HFFc6 (cell line): ENCODE measurements at regions not wholly inside any gene's neighbourhood (a gene's known extent, or its start where the extent isn't known, plus 50 kb on each side); places are given as distances from the start of the nearest gene placed in this dataset.
A peak's percentile ranks its signal among the peaks of the same experiment; 100 is the strongest.

Experiments
- DNase-seq: peaks from one replicate; pipeline ENCODE4 v3.0.0-alpha.2; 2018
- H3K27ac Mint-ChIP-seq: 2 replicates; pipeline ENCODE4 v1.8.0; 2020; ENCODE audit warnings: mild to moderate bottlenecking, mixed read lengths
- H3K27me3 Mint-ChIP-seq: 2 replicates; pipeline ENCODE4 v1.8.0; 2021; ENCODE audit warnings: mild to moderate bottlenecking, moderate library complexity, mixed read lengths; ENCODE audit not compliant: insufficient read depth
- H3K36me3 Mint-ChIP-seq: 2 replicates; pipeline ENCODE4 v1.8.0; 2021; ENCODE audit warnings: low read depth, mixed read lengths
- H3K4me1 Mint-ChIP-seq: 2 replicates; pipeline ENCODE4 v1.8.0; 2020; ENCODE audit warnings: low read depth, mixed read lengths
- H3K4me3 Mint-ChIP-seq: 2 replicates; pipeline ENCODE4 v1.8.0; 2020; ENCODE audit warnings: mild to moderate bottlenecking, moderate library complexity, mixed read lengths
- H3K9me3 Mint-ChIP-seq: 2 replicates; pipeline ENCODE4 v1.8.0; 2020; ENCODE audit warnings: mild to moderate bottlenecking, mixed read lengths
- CTCF ChIP-seq: fragments of 200-600 bp; sonication (generic); IDR thresholded peaks from 2 replicates; pipeline ENCODE4 v1.5.0; 2021; ENCODE audit warnings: antibody characterized with exemption, mild to moderate bottlenecking

DNA sequence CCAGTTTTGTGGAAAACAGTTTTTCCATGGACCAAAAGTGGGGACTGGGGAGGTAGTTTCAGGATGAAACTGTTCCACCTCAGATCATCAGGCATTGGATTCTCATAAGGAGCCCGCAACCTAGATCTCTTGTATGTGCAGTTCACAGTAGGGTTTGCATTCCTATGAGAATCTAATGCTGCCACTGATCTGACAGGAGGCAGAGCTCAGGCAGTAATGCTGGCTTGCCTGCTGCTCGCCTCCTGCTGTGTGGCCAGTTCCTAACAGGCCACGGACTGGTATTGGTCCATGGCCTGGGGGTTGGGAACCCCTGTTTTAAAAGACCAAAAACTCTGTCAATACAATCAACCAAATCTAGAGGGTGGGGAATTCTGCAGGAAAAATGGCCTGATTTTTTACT, 100.0 kb upstream of the EOLA2 start:
- H3K27me3 Mint-ChIP-seq, result no peaks in the 10 kb centered on the region
- TF ChIP-seq CTCF, result no peak
- H3K36me3 Mint-ChIP-seq, result peaks cover 9% of the 10 kb centered on the region

DNA sequence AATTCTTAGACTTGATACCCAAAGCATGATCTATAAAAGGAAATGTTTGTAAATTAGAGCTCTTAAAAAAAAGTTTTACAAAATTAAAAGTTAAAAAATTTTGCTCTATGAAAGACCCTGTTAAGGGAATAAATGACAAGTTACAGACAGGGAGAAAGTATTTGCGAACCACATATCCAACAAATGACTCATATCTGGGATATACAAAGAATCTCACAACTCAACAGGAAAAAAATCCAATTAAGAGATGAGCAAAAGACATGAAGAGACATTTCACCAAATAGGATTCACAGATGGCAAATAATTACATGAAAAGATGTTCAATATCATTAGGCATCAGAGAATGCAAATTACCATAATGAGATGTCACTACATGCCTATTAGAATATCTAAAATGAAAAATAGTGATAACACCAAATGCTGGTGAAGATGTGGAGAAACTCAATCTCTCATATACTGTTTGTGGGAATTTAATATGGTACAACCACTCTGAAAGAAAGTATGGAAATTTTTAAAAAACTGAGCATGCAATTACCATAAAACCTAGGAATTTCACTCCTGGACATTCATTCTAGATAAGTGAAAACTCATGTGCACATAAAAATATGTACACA, 100.8 kb upstream of the EOLA2 start:
- Mint-ChIP-seq H3K36me3 (peaks cover 9% of the 10 kb centered on the region), H3K4me1 (peaks cover 50% of the 10 kb centered on the region), H3K27me3 (no peaks in the 10 kb centered on the region), H3K4me3 (no peak overlapping the region), H3K27ac (no peak overlapping the region; the same call in 1 of the 2 replicates), H3K9me3 (no peaks in the 10 kb centered on the region; the same call in 1 of the 2 replicates)
- no peak for TF ChIP-seq CTCF
- DNase-seq, result peak; percentile 13

More for the DNA sequence above, 100.0 kb upstream of the EOLA2 start:
- Mint-ChIP-seq H3K9me3 (no peaks in the 10 kb centered on the region; the same call in 1 of the 2 replicates), H3K27ac (peak overlapping the region; percentile 33; the same call in 1 of the 2 replicates), H3K4me3 (no peak overlapping the region), H3K4me1 (peaks cover 50% of the 10 kb centered on the region)
- no peak for DNase-seq

DNA sequence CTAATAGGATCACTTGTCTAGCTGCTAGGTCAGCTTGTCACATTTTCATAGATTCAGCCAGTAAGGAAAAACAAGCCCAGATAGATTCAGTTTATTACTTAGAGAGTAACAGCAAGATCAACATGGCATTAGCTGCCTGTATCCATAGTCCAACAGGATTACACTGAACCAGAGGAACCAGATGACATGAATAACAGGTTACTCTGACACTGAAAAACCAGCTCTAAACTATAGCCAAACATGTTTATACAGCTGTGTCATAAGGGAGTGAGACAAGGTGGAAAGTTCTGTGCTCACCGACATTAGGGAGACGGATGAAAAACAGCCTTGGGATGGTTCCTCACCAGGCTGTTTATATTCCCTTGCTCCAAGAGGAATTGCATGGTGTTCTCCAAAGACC, 102.9 kb upstream of the EOLA2 start:
- Mint-ChIP-seq H3K27me3 (no peaks in the 10 kb centered on the region), H3K4me1 (peaks cover 58% of the 10 kb centered on the region), H3K9me3 (no peaks in the 10 kb centered on the region; the same call in 1 of the 2 replicates), H3K27ac (no peak overlapping the region), H3K36me3 (no peaks in the 10 kb centered on the region), H3K4me3 (no peak overlapping the region)
- no peak for DNase-seq
- no peak for TF ChIP-seq CTCF

DNA sequence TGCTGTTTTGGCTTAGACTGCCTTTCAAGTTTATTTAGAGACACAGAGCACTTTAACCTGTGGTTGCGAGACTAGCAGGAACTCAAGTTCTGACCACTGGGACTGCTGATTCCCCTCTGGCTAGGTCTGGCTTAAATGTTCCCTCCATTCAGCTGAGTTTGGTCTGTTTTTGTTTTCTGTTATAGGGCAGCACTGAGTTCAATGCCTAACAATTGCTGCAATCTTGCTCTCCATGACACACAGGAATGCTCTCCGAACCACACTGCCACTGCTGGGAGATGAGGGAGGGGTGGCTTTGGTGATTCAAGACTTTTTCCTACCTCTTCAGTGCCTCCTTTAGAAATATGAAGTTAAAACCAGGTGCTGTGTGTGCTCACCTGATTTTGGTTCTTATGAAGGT, 106.3 kb upstream of the EOLA2 start:
- H3K4me1 Mint-ChIP-seq, result peaks cover 38% of the 10 kb centered on the region
- H3K4me3 Mint-ChIP-seq, result no peak overlapping the region
- H3K27ac Mint-ChIP-seq, result no peak overlapping the region; the same call in 1 of the 2 replicates
- no peak for TF ChIP-seq CTCF
- no peaks in the 10 kb centered on the region for H3K36me3 Mint-ChIP-seq
- H3K27me3 Mint-ChIP-seq, result peaks cover 2% of the 10 kb centered on the region; the same call in 1 of the 2 replicates
- H3K9me3 Mint-ChIP-seq, result no peaks in the 10 kb centered on the region; the same call in 1 of the 2 replicates
- DNase-seq, result no peak

DNA sequence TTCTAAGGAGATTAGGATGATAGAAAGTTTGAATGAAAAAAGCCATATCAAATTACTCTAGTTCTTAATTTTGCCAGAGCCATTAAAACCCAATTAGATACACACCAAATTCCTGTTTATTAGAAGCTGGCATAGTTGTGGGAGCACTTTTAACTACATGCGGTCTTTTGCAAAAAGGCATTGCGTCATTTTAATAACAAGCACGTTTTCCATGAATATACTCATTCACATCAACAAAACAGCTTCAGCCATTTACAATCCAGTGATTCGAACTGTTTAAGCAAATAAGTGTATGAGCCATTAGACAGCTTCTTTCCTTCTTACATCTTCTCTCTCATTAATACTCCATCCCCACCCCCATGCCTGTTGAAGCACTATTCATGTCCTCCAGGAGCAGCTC, 109.5 kb upstream of the EOLA2 start:
- Mint-ChIP-seq H3K36me3 (no peaks in the 10 kb centered on the region), H3K4me3 (no peak overlapping the region), H3K27ac (no peak overlapping the region), H3K4me1 (peaks cover 39% of the 10 kb centered on the region), H3K9me3 (no peaks in the 10 kb centered on the region; the same call in 1 of the 2 replicates), H3K27me3 (peaks cover 3% of the 10 kb centered on the region; the same call in 1 of the 2 replicates)
- DNase-seq, result no peak
- TF ChIP-seq CTCF, result no peak
